GM13977 (cell line): ENCODE measurements at regions not wholly inside any gene's neighbourhood (a gene's known extent, or its start where the extent isn't known, plus 50 kb on each side); places are given as distances from the start of the nearest gene placed in this dataset.
"Not testable (repeated sequence)": the region's sequence is repeated elsewhere in the genome, so short reads cannot be mapped to it uniquely, and the experiment has no call there.

ENCODE experiments used
- DNase-seq: peaks from one replicate; pipeline ENCODE4 v3.0.0; 2012; ENCODE audit warnings: low spot score
- in situ Hi-C: fragments of 300-500 bp; cut with MboI; formaldehyde crosslinking; loops from one replicate; pipeline ENCODE4 v1.12.0; 2022; ENCODE audit warnings: low sequenced_read_pairs, low pct_unique_long_range_greater_than_20kb, mixed read lengths, inconsistent platforms; ENCODE audit not compliant: unreplicated experiment
- TF ChIP-seq, protein P1 (sequence below): IDR thresholded peaks from 2 replicates; pipeline ENCODE4 v1.5.1; 2012; ENCODE audit warnings: mild to moderate bottlenecking, control low read depth; ENCODE audit not compliant: insufficient read depth; ENCODE audit errors: extremely low read depth, missing control alignments

DNA sequence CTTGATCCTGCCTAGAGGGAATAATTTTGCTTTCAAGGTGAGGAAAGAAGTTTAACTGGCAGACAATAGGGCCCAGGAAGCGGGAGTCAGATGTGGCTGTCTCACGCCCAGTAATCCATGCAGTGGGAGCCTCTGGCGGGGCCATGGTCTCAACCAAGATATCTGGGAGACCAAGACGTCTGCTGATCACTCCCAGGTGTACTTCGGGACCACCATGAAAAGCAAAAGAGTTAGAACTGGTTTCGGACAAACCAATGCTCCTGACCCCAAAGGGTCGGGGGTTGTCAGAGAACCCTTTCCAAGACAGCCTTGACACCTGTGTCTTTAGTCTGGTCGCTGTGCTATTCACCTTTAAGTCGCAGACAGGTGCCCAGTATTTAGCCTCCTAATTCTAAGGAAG lies 256.9 kb upstream of the MBL2 start:
- in situ Hi-C loops, result no loop called here
- DNase-seq, result no peak
- TF ChIP-seq, protein P1, sequence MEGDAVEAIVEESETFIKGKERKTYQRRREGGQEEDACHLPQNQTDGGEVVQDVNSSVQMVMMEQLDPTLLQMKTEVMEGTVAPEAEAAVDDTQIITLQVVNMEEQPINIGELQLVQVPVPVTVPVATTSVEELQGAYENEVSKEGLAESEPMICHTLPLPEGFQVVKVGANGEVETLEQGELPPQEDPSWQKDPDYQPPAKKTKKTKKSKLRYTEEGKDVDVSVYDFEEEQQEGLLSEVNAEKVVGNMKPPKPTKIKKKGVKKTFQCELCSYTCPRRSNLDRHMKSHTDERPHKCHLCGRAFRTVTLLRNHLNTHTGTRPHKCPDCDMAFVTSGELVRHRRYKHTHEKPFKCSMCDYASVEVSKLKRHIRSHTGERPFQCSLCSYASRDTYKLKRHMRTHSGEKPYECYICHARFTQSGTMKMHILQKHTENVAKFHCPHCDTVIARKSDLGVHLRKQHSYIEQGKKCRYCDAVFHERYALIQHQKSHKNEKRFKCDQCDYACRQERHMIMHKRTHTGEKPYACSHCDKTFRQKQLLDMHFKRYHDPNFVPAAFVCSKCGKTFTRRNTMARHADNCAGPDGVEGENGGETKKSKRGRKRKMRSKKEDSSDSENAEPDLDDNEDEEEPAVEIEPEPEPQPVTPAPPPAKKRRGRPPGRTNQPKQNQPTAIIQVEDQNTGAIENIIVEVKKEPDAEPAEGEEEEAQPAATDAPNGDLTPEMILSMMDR, result no peak

DNA sequence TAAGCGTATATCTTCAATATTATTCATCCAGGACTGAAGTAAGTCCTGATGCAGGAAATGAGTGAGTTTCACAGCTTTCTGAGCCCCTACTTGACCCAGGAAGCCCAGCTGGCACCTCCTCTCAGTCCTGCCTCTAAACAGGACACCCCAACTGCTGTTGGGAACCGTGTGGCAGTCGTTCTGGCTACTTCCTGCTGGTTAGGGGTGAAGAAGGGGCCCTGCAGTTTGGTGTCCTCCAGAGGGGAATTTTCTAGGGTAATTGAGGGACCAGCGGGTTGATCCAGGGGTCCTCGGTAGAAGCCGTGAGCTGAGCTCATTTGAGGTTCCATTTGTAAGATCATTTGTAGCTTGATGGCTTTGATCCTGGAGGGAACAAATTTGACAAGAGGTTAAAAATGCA lies 253.2 kb upstream of the MBL2 start:
- in situ Hi-C loops, DNase-seq: not testable (repeated sequence)

DNA sequence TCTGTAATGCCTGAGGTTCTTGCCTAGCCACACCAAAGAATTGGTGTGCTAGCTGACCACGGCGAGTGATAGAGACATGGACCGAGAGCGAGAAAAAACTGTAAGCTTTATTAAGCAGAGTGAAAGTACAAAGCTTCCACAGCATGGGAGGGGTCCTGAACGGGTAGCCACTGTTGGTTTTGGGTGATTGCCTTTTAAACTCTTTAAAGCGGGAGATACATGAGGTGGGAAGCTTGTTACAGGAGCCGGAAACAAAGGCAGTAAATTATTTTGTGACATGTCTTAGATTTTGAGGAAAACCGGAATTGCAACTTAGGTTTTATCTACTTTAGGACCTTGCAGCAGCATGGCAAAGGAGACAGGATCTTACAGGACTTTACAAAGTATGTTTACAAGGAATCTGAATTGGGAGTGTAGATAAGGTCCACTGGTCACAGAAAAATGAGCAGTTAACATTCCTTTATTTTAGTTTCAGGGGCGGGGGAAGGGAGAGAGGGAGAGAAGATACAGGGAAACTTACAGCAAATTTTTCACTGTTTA lies 252.7 kb upstream of the MBL2 start:
- no peak for DNase-seq

DNA sequence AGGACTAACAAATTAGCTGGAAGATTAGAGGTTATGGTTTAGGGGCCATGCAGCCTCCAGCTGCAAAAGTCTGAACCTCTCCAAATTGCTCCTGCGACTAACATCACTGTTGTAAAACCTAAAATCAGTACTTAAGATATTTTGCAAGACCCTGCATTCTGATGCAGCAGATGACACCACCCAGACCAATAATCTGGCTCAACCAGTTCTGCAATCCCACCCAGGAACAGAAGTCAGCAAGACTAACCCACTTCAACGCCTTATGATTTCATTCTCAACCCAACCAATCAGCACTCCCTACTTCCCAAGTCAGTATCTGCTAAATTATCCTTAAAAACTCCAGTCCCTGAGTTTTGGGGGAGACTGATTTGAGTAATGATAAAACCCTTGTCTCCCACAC lies 250.8 kb upstream of the MBL2 start:
- no peak for DNase-seq
- in situ Hi-C loops, result no loop called here
- TF ChIP-seq, protein P1, result no peak

More for the DNA sequence above, 252.7 kb upstream of the MBL2 start:
- in situ Hi-C loops, result no loop called here
- TF ChIP-seq, protein P1, result no peak

DNA sequence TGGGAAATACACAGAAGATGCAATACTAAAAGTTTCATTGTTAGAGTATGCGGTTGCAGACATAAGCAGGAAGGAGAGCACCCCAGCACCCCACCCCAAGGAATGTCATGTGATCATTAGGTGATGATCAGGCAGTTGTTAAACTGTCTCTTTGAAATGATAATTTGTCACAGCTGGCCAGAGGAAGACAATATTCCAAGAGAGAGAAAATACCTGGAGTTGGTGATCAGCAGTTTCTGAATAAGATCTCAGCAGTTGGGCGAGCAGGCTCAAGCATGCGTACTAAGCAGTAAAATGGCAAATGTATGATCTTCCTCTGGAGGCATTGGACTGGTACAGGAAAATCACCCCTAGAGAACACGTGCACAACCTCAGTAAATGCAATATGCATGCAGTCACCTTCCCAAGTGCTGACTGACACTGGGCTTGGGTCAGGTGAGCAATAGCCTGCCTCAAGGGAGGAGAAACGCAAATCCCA lies 250.1 kb upstream of the MBL2 start:
- no peak for DNase-seq
- in situ Hi-C loops, result no loop called here
- TF ChIP-seq, protein P1, result no peak

DNA sequence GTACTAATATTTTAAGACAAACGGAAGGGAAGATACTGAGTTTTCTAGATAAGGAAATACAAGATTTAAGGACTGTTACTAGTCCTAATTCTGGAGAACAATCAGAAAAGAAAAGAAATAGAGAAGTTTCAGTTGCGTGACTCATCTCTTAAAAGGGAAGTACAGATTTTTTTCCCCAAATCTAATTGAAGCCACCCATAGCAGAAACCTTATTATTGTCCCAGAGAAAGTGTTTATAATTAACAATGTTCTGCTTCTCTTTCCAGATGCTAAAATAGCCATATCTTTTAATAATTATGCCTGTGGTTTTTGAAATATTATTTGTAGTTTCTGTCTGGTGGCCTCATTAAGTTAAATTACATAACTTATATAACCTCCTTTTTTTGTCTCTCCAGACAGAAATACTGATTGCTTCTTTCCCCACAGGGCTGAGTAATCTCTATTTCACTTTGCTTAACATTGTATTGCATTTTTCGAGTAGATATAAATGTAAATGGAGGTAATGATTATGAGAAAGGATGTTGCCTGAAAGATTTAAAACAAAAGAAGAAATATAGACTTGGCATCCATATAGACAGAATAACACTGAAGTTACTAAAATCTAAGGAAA lies 240.7 kb upstream of the MBL2 start:
- peak; percentile 19 for DNase-seq
- in situ Hi-C loops, result no loop called here

More for the DNA sequence above, 240.7 kb upstream of the MBL2 start:
- TF ChIP-seq, protein P1, result no peak
